Stimulated activated CD8-positive, alpha-beta memory T cell treated with anti-CD3 and anti-CD28 coated beads, Interleukin-7, amount 100 ng/mL, for 48 hours (primary cell): ENCODE measurements at regions not wholly inside any gene's neighbourhood (a gene's known extent, or its start where the extent isn't known, plus 50 kb on each side); places are given as distances from the start of the nearest gene placed in this dataset.
"Not testable (repeated sequence)": the region's sequence is repeated elsewhere in the genome, so short reads cannot be mapped to it uniquely, and the experiment has no call there.

Experiments used
- DNase-seq, 2 donors: peaks; one replicate each; pipeline ENCODE4 v3.0.0-alpha.2; 2020; ENCODE audit warnings: low read depth in 1 of 2; ENCODE audit errors: extremely low read depth in 1 of 2

- DNase-seq: no peak
These were observed 205.0 kb upstream of the RIMS1 start for GRCh38 chr6:71681234-71681867.

DNA sequence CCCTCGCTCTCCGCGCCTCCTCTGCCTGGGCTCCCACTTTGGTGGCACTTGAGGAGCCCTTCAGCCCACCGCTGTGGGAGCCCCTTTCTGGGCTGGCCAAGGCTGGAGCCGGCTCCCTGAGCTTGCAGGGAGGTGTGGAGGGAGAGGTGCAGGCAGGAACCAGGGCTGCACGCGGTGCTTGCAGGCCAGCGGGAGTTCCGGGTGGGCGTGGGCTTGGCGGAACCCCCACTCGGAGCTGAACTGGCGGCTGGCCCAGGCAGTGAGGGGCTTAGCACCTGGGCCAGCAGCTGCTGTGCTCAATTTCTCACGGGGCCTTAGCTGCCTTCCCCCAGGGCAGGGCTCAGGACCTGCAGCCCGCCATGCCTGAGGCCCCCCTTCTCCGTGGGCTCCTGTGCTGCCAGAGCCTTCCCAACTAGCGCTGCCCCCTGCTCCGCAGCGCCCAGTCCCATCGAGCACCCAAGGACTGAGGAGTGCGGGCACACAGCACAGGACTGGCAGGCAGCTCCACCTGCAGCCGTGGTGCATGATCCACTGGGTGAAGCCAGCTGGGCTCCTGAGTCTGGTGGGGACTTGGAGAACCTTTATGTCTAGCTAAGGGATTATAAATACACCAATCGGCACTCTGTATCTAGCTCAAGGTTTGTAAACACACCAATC is 200.2 kb upstream of the RIMS1 start:
- DNase-seq: not testable (repeated sequence)

DNA sequence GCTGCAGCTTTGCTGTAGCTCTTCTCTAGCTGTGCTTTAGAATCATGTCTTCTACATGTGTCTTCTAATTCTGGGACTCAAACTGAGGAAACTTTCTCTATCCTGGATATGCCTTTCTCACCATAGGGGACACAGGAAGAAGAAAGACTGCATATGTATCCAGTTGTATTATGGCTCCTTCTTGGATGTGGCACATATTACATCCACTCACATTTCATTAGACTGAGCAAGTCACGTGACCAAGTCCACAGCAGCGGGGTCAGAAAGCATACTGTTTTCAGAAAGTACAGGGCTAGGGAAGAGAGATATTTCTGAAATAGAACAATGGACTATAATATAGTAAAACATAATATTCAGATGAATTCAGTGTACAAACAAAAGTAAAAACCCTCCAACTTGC is 187.6 kb upstream of the RIMS1 start:
- DNase-seq: no peak

- no peak for DNase-seq
These were observed 179.8 kb upstream of the RIMS1 start for GRCh38 chr6:71706523-71706922.

DNA sequence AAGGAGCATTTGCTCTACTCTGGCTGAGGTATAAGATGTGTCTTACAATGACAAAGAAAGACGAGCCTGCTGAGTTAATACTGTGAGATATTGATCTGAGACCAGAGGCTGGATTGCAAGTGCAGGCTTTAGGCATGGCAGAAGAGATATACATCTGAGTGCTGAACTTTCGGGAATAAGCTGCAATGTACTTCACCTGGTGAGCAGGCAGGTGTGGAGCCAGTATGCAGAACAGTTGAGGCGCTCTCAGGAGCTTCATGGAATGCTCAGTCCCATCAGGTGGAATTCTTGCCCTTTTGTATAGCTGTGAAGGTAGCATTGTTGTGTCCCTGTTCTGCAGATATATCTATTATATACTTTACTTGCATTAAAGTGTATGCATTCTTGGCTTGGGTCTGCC is 179.3 kb upstream of the RIMS1 start:
- DNase-seq: no peak

DNA sequence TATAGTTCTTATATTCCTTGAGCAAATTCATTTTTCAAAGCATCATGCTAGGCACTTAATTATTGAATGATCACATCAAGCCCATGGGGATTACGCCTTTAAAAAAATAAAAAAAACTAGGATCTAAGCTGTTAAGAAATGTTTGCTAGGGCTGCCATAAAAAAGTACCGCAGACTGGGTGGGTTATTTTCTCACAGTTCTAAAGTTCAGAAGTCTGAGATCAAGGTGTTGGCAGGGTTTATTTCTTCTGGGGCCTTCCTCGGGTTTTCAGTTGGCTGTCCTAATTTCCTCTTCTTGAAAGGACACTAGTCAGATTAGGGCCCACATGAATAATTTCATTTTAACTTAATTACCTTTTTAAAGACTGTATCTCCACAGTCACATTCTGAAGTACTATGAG is 165.6 kb upstream of the RIMS1 start:
- DNase-seq: no peak

DNA sequence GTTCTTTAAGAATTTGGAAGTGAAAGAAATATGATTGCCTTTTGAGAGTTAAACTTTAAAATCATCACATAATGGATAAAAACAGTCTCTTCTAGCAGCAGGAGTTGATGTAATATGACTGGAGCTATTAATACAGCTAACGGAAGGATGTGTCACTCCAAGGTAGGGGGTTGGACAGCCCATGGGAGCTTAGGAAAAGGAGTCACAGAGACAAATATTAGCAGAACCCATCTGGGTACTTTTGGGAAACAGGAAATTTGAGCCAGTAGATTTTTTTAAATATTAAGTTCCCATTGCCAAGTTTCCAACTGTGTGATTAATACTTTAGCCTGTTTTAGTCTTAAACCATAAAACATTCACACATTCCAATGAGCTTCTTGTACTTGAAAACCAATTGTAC is 164.7 kb upstream of the RIMS1 start:
- no peak for DNase-seq

DNA sequence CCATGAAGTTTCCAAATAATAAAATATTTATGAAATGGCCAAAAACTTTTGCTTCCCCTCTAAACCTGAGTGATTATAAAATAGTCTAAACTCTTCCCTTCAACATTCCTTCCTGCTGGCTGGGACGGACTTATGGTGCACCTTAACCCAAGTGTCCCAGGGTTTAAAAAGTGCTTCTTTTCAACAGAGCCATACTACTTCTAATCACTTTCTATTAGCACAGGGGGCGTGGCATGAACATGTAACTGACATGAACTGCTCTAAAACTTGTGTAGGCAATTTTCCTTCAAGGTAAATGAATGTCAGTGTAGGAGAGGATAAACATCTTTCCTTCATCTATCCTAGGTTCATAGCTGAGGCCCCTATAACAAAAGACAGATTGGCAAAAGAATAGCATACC is 163.6 kb upstream of the RIMS1 start:
- DNase-seq: no peak

GRCh38 chr6:71724456-71725125 is 161.8 kb upstream of the RIMS1 start:
- no peak for DNase-seq

GRCh38 chr6:71725126-71725470 is 161.3 kb upstream of the RIMS1 start:
- no peak for DNase-seq

DNA sequence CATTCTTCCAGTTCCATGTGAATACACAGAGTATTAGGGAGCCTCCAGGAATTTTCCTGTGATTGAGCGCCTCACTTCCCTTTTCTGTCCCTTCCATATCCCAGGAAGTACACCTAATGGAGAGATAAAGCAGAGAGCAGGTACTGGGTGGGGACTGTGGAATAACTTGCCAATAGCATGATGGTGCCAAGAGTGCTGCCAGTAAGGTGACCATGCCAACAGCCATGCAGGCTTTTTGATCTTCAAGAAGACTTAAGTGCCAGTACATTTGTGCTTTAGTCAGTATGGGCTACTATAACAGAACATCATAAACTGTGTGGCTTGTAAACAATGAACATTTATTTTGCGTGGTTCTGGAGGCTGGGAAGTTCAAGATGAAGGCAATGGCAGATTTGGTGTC is 160.2 kb upstream of the RIMS1 start:
- no peak for DNase-seq

DNA sequence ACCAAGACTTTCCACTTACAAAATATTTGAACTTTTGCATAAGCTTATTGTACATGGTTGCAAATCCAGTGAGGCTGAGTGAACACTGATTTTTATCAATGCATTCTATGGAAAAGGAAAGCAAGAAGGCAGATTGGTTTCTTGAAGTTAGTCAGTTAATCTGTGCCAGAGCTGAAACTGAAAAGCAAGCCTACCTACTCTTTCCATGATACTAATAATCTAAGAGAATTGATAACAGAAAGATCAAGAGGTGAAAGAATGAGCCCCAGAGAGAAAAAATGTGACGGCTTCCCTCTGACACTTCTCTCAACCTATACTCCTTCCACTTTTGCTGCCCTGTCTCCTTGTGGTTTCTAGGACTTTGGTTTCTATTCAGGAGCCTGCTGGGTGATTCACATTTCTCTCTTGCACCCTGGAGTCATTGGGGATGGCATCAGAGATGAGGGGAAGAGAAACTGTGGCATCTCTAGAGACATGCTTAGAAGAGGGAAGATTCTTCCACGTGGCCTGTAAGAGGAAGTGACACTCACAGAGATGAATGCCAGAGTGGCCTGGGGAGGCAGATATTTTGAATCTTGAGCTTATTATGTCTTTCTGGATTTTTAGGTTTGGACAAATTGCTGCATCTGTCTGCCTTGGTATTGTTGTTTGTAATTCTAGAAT is 158.6 kb upstream of the RIMS1 start:
- no peak for DNase-seq

DNA sequence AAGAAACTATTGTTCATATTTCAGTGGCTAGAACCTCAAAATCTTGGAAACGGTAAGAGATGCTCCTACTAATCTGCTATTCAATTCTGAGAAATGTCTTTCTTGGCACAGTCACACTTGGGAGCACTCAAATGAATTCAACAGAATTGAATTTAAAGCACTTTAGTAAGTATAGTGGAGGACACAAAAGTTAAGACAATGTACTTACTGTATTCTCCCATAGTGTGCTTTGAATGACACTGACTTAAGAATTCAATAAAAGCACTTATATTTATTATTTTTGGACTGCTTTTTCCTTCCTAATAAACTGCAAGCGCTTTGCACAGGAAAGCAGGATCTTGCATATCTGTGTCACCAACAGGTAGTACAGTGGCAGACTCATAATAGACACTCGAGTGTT is 156.1 kb upstream of the RIMS1 start:
- no peak for DNase-seq

DNA sequence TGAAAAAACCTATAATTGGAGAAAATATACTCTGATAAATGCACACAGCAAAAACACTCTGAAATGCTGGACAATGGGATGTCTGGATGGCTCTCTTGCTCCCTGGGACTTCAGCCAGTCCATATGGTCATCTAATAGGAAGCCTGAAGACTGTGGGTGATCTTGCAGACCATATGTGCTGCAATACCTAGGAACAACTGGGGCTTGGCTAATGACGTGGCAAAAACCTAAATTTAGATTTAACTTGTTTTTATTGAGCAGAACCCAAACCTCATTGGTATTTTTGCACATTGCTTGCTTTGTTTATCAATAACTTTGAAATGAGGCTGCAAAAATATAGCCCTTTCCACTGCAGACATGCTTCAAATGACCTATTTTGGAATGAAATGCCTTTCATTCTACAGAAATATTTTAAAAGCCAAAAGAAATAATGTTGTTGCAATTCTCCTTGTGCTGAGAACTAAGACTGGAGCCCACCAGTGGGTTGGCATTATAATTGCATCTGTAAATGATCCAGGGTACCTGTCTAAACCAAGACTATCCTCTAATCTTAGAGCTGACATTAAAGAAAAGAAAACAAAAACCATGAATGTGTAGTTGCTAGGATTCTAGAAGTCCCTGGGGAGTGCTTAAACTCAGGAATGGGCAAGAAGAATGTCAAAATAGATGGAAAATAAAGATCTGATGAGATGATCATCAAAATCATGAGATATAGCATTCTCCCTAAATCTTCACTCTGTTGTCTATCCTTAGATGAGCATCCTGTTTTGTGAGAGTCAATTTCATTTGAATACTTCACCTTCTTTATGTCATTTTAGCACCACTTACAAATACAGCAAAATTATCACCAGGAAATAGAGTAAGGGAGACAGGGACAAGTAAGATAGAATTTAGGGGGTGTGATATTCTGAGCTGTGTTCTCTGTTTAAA is 152.1 kb upstream of the RIMS1 start:
- DNase-seq: no peak

DNA sequence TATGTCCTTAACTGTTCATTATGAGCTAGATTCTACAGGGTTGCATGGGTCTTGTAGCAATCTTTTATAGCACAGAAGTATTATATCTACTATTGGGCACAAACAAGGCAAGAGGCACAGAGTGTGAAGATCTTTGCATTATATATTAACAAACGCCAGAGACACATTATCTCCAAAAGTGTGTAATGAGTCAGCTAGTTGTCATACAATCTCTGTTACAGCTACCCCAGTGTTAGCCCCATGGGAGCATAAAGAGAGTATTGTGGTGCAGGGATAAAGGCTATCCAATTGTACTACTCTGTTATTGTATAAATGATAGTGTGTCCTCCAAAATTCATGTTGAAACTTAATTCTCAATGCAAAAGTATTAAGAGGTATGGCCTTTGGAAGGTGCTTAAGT is 148.4 kb upstream of the RIMS1 start:
- DNase-seq: no peak

- DNase-seq: no peak
These were observed 140.8 kb upstream of the RIMS1 start for GRCh38 chr6:71745525-71745924.

- no peak for DNase-seq
These were observed 120.1 kb upstream of the RIMS1 start for GRCh38 chr6:71766146-71766760.

DNA sequence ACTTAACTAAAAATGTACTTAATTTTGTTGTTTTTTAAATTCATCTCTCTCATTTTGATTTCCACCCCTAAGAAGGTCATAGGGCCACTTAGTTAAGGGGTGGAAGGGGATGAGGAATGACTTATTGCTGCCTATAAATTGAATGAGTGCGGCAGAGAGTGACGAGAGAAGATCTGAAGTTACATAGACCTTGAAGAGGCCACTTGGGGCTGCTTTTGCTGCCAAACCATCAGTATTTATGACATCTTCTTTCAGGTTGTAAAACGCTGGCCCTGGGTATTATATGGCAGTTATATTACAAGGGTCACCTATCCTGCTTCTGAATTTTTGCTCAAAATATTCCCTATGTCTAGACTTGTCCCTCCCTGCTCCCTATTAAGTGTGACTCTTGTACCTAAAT is 119.6 kb upstream of the RIMS1 start:
- no peak for DNase-seq

GRCh38 chr6:71768356-71768755 is 118.0 kb upstream of the RIMS1 start:
- DNase-seq: no peak

GRCh38 chr6:71808865-71809264 is 77.5 kb upstream of the RIMS1 start:
- no peak for DNase-seq

DNA sequence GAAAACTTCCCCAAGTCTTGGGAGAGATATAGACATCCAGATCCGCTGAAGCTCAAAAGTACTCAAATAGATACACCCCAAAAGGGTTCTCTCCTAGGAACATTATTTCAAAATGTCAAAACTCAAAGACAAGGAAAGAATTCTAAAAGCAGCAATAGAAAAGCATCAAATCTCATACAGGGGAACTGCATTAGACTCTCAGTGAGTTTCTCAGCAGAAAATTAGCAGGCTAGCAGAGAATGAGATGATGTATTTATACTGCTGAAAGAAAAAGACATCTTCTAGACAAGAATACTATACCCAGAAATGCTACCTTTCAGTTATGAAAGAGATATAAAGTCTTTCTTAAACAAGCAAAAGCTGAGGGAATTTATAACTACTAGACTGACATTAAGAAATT is 75.5 kb upstream of the RIMS1 start:
- DNase-seq: no peak
